ENCODE measurements at regions not wholly inside any gene's neighbourhood (a gene's known extent, or its start where the extent isn't known, plus 50 kb on each side); places are given as distances from the start of the nearest gene placed in this dataset.

- DNase-seq, result no peak
Measured at GRCh38 chr2:200013906-200014305, 58.5 kb downstream of the MAIP1 start.

GRCh38 chr2:200021449-200022114 is 66.2 kb downstream of the MAIP1 start:
- DNase-seq, result no peak

GRCh38 chr2:200022511-200022910 is 67.1 kb downstream of the MAIP1 start:
- DNase-seq, result no peak

GRCh38 chr2:200023570-200023969 is 68.2 kb downstream of the MAIP1 start:
- no peak for DNase-seq

- no peak for DNase-seq
Measured at GRCh38 chr2:200025717-200026116, 70.3 kb downstream of the MAIP1 start.

- no peak for DNase-seq
Measured at GRCh38 chr2:200026332-200027230, 71.2 kb downstream of the MAIP1 start.

- no peak for DNase-seq
Measured at GRCh38 chr2:200028998-200029397, 73.6 kb downstream of the MAIP1 start.

GRCh38 chr2:200032895-200033294 is 77.5 kb downstream of the MAIP1 start:
- no peak for DNase-seq

- no peak for DNase-seq
Measured at GRCh38 chr2:200033929-200034328, 78.5 kb downstream of the MAIP1 start.

GRCh38 chr2:200034816-200035215 is 79.4 kb downstream of the MAIP1 start:
- DNase-seq, result no peak

GRCh38 chr2:200039724-200040650 is 84.6 kb downstream of the MAIP1 start:
- no peak for DNase-seq

GRCh38 chr2:200040831-200041230 is 85.4 kb downstream of the MAIP1 start:
- DNase-seq, result no peak

GRCh38 chr2:200041639-200042038 is 86.3 kb downstream of the MAIP1 start:
- DNase-seq, result no peak

GRCh38 chr2:200042102-200042735 is 86.8 kb downstream of the MAIP1 start:
- DNase-seq, result no peak

GRCh38 chr2:200042944-200043343 is 87.6 kb downstream of the MAIP1 start:
- no peak for DNase-seq

- no peak for DNase-seq
Measured at GRCh38 chr2:200044453-200044852, 89.1 kb downstream of the MAIP1 start.

GRCh38 chr2:200048421-200048820 is 93.0 kb downstream of the MAIP1 start:
- no peak for DNase-seq

GRCh38 chr2:200049086-200049485 is 93.7 kb downstream of the MAIP1 start:
- DNase-seq, result no peak

- no peak for DNase-seq
Measured at GRCh38 chr2:200050921-200051610, 95.7 kb downstream of the MAIP1 start.

- no peak for DNase-seq
Measured at GRCh38 chr2:200051611-200051945, 96.2 kb downstream of the MAIP1 start.

GRCh38 chr2:200052627-200053026 is 97.2 kb downstream of the MAIP1 start:
- no peak for DNase-seq

All from midbrain (tissue), 1 donor.